Adrenal gland (tissue), 5 donors: ENCODE measurements at regions not wholly inside any gene's neighbourhood (a gene's known extent, or its start where the extent isn't known, plus 50 kb on each side); places are given as distances from the start of the nearest gene placed in this dataset.
A peak's percentile ranks its signal among the peaks of the same experiment; 100 is the strongest.

Experiments
- POLR2A ChIP-seq, 2 donors: fragments of 450-650 bp; IDR thresholded peaks; one replicate each; pipeline ENCODE4 v1.6.1; 2017; ENCODE audit warnings: antibody characterized with exemption in 2 of 2, mild to moderate bottlenecking in 2 of 2, moderate library complexity in 1 of 2
- TF ChIP-seq, protein P1 (sequence below), 6 experiments: fragments of 450-650 bp in 4 of 6; fragments of 200-600 bp in 2 of 6; sonication (generic) in 1 of 6; IDR thresholded peaks; 1 replicate in 5 of 6; 2 replicates in 1 of 6; pipeline versions ENCODE4 v1.5.1 to v1.8.0; 2016 to 2021; ENCODE audit warnings: antibody characterized with exemption in 6 of 6, mild to moderate bottlenecking in 2 of 6, moderate library complexity in 1 of 6
- donor health status: DM: no; HTN: no; CAD: no.

DNA sequence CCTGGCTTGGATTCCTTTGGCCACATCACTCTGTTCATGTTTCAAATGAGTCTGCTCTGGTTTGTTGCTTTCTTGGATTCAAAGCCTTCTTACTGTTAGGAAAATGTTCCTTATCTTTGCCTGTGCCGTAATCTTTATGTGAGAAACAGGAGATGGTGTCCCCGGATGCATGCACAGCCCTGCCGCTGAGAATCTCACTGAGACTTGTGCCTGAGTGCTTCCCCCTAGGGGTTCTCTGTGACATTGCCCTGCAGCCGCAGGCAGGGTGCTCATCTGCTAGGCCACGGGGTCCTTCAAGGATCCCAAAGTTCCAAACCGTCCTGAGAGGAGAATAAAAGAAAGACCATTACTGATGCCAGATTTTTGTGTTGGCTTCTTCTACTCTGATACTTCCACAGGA, 81.4 kb upstream of the ANKRD55 start:
- TF ChIP-seq, protein P1, sequence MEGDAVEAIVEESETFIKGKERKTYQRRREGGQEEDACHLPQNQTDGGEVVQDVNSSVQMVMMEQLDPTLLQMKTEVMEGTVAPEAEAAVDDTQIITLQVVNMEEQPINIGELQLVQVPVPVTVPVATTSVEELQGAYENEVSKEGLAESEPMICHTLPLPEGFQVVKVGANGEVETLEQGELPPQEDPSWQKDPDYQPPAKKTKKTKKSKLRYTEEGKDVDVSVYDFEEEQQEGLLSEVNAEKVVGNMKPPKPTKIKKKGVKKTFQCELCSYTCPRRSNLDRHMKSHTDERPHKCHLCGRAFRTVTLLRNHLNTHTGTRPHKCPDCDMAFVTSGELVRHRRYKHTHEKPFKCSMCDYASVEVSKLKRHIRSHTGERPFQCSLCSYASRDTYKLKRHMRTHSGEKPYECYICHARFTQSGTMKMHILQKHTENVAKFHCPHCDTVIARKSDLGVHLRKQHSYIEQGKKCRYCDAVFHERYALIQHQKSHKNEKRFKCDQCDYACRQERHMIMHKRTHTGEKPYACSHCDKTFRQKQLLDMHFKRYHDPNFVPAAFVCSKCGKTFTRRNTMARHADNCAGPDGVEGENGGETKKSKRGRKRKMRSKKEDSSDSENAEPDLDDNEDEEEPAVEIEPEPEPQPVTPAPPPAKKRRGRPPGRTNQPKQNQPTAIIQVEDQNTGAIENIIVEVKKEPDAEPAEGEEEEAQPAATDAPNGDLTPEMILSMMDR (IDR thresholded peaks at IDR 0.05): peak in 2 of 6 experiments; percentile 32 to 46
- TF ChIP-seq POLR2A (IDR thresholded peaks at IDR 0.05): no peak
